ENCODE measurements at regions not wholly inside any gene's neighbourhood (a gene's known extent, or its start where the extent isn't known, plus 50 kb on each side); places are given as distances from the start of the nearest gene placed in this dataset.

GRCh38 chr10:111481866-111482265 lies 405.0 kb downstream of the ADRA2A start:
- Histone ChIP-seq H3K27ac (no peak overlapping the region), H3K9me3 (no peaks in the 10 kb centered on the region), H3K4me3 (no peak overlapping the region), H3K4me1 (no peaks in the 10 kb centered on the region), H3K4me2 (no peak overlapping the region)
- CTCF ChIA-PET, result interaction anchor here (0.9 kb wide), 1 partner anchor 21 kb away, joined by 4 read pairs; no protein-coding TSS in a partner anchor
- 93% methylated on average over 2 of the region's 2 CpGs for WGBS (ENCODE audit: missing lambda C conversion rate)
- DNase-seq (ENCODE audit: low read depth in 1 of 2, low spot score in 1 of 2) (no peak), ATAC-seq (no peak), FAIRE-seq (no peak)
- TF ChIP-seq FOSB (CRISPR knock-in tag; IDR thresholded peaks at IDR 0.05), result no peak
- TF ChIP-seq POLR2A (IDR thresholded peaks at IDR 0.05; ENCODE audit: low read length), result no peak
- TF ChIP-seq E2F6 (IDR thresholded peaks at IDR 0.05; ENCODE audit: borderline replicate concordance, low read depth), result no peak
- no peak for TF ChIP-seq HDAC2 (IDR thresholded peaks at IDR 0.05)
- TF ChIP-seq USF2 (IDR thresholded peaks at IDR 0.05), result no peak
- TF ChIP-seq HMGXB4 (CRISPR knock-in tag; IDR thresholded peaks at IDR 0.05; ENCODE audit: borderline replicate concordance), result no peak
- POLR2A ChIA-PET, result no interaction called here

GRCh38 chr10:111482621-111483216 lies 405.9 kb downstream of the ADRA2A start:
- CTCF ChIA-PET, result interaction anchor here (1.2 kb wide), 1 partner anchor 9 kb away, joined by 3 read pairs; no protein-coding TSS in a partner anchor
- POLR2A ChIA-PET, result no interaction called here
- Histone ChIP-seq H3K4me1 (no peaks in the 10 kb centered on the region), H3K4me2 (no peak overlapping the region), H3K27ac (no peak overlapping the region), H3K9me3 (peaks cover under 1% of the 10 kb centered on the region; the same call in 1 of the 3 replicates), H3K4me3 (no peak overlapping the region)
- 21% methylated on average over 5 of the region's 5 CpGs for WGBS (ENCODE audit: missing lambda C conversion rate)
- TF ChIP-seq ZNF302 (CRISPR knock-in tag; IDR thresholded peaks at IDR 0.05), result no peak
- TF ChIP-seq MAX (IDR thresholded peaks at IDR 0.05), result no peak
- no peak for TF ChIP-seq PBX3 (IDR thresholded peaks at IDR 0.05)
- no peak for TF ChIP-seq MAFK (IDR thresholded peaks at IDR 0.05; ENCODE audit: partially characterized antibody)
- TF ChIP-seq BHLHE40 (IDR thresholded peaks at IDR 0.05; ENCODE audit: low read depth, low read length), result no peak
- TF ChIP-seq ZC3H11A (IDR thresholded peaks at IDR 0.05), result no peak
- TF ChIP-seq FOSL2 (IDR thresholded peaks at IDR 0.05), result no peak
- TF ChIP-seq FOSL2 (CRISPR knock-in tag; IDR thresholded peaks at IDR 0.05), result no peak
- no peak for TF ChIP-seq CTCF (IDR thresholded peaks at IDR 0.05)
- TF ChIP-seq KDM1A (IDR thresholded peaks at IDR 0.05; ENCODE audit: low read depth), result no peak
- TF ChIP-seq CEBPB (IDR thresholded peaks at IDR 0.05), result no peak
- FAIRE-seq, result no peak
- no peak for ATAC-seq
- no peak for DNase-seq (ENCODE audit: low read depth in 1 of 2, low spot score in 1 of 2)

- CTCF ChIA-PET, result no interaction called here
- Histone ChIP-seq H3K4me2 (no peak overlapping the region), H3K4me3 (no peak overlapping the region), H3K4me1 (no peaks in the 10 kb centered on the region), H3K9me3 (peaks cover 13% of the 10 kb centered on the region; the same call in 2 of the 3 replicates), H3K27ac (no peak overlapping the region)
- ATAC-seq, result no peak
- no peak for TF ChIP-seq ZFP36 (IDR thresholded peaks at IDR 0.05; ENCODE audit: borderline replicate concordance, partially characterized antibody)
- TF ChIP-seq HDAC2 (IDR thresholded peaks at IDR 0.05), result no peak
- TF ChIP-seq NPAS2 (CRISPR knock-in tag; IDR thresholded peaks at IDR 0.05; ENCODE audit: borderline replicate concordance), result no peak
- no peak for TF ChIP-seq MAX (IDR thresholded peaks at IDR 0.05)
- TF ChIP-seq HMGXB4 (CRISPR knock-in tag; IDR thresholded peaks at IDR 0.05; ENCODE audit: borderline replicate concordance), result no peak
- TF ChIP-seq MAFK (IDR thresholded peaks at IDR 0.05; ENCODE audit: partially characterized antibody), result no peak
- TF ChIP-seq JUNB (IDR thresholded peaks at IDR 0.05), result no peak
- TF ChIP-seq POLR2A (IDR thresholded peaks at IDR 0.05; ENCODE audit: low read length), result no peak
- POLR2A ChIA-PET, result no interaction called here
- no peak for FAIRE-seq
- DNase-seq (ENCODE audit: low read depth in 1 of 2, low spot score in 1 of 2), result no peak
- WGBS (ENCODE audit: missing lambda C conversion rate), result 29% methylated on average over 3 of the region's 3 CpGs
Observed at GRCh38 chr10:111485767-111486166, 408.9 kb downstream of the ADRA2A start.
